ENCODE measurements at regions not wholly inside any gene's neighbourhood (a gene's known extent, or its start where the extent isn't known, plus 50 kb on each side); places are given as distances from the start of the nearest gene placed in this dataset.

- Histone ChIP-seq H3K27ac (no peak overlapping the region), H3K36me3 (no peaks in the 10 kb centered on the region), H3K27me3 (no peaks in the 10 kb centered on the region), H3K4me3 (ENCODE audit: low read depth in 1 of 2, low read length in 1 of 2) (no peak overlapping the region), H3K4me1 (ENCODE audit: control insufficient read depth in 1 of 2, insufficient read depth in 1 of 2, low read depth in 1 of 2, low read length in 1 of 2) (no peaks in the 10 kb centered on the region), H3K9me3 (no peaks in the 10 kb centered on the region)
- no peak for TF ChIP-seq CTCF (IDR thresholded peaks at IDR 0.05)
Measured at GRCh38 chr3:87575550-87575949, 299.2 kb upstream of the POU1F1 start.

- Histone ChIP-seq H3K4me1 (ENCODE audit: control insufficient read depth in 1 of 2, insufficient read depth in 1 of 2, low read depth in 1 of 2, low read length in 1 of 2) (no peaks in the 10 kb centered on the region), H3K9me3 (no peaks in the 10 kb centered on the region), H3K4me3 (ENCODE audit: low read depth in 1 of 2, low read length in 1 of 2) (no peak overlapping the region), H3K36me3 (no peaks in the 10 kb centered on the region), H3K27me3 (no peaks in the 10 kb centered on the region), H3K27ac (no peak overlapping the region)
- no peak for TF ChIP-seq CTCF (IDR thresholded peaks at IDR 0.05)
Measured at GRCh38 chr3:87568331-87568730, 291.9 kb upstream of the POU1F1 start.

GRCh38 chr3:87564438-87564837, 288.1 kb upstream of the POU1F1 start:
- H3K9me3 ChIP-seq = no peaks in the 10 kb centered on the region
- H3K4me1 ChIP-seq (ENCODE audit: control insufficient read depth in 1 of 2, insufficient read depth in 1 of 2, low read depth in 1 of 2, low read length in 1 of 2) = no peaks in the 10 kb centered on the region
- TF ChIP-seq CTCF (IDR thresholded peaks at IDR 0.05) = no peak
- no peak overlapping the region for H3K27ac ChIP-seq
- H3K27me3 ChIP-seq = no peaks in the 10 kb centered on the region
- no peaks in the 10 kb centered on the region for H3K36me3 ChIP-seq
- H3K4me3 ChIP-seq (ENCODE audit: low read depth in 1 of 2, low read length in 1 of 2) = no peak overlapping the region

GRCh38 chr3:87563712-87564111, 287.3 kb upstream of the POU1F1 start:
- no peaks in the 10 kb centered on the region for H3K27me3 ChIP-seq
- no peak for TF ChIP-seq CTCF (IDR thresholded peaks at IDR 0.05)
- no peak overlapping the region for H3K27ac ChIP-seq
- H3K36me3 ChIP-seq = no peaks in the 10 kb centered on the region
- H3K4me3 ChIP-seq (ENCODE audit: low read depth in 1 of 2, low read length in 1 of 2) = no peak overlapping the region
- no peaks in the 10 kb centered on the region for H3K9me3 ChIP-seq
- H3K4me1 ChIP-seq (ENCODE audit: control insufficient read depth in 1 of 2, insufficient read depth in 1 of 2, low read depth in 1 of 2, low read length in 1 of 2) = no peaks in the 10 kb centered on the region

GRCh38 chr3:87558492-87558891, 282.1 kb upstream of the POU1F1 start:
- H3K4me1 ChIP-seq (ENCODE audit: control insufficient read depth in 1 of 2, insufficient read depth in 1 of 2, low read depth in 1 of 2, low read length in 1 of 2) = no peaks in the 10 kb centered on the region
- H3K4me3 ChIP-seq (ENCODE audit: low read depth in 1 of 2, low read length in 1 of 2) = no peak overlapping the region
- no peaks in the 10 kb centered on the region for H3K27me3 ChIP-seq
- no peaks in the 10 kb centered on the region for H3K36me3 ChIP-seq
- no peak for TF ChIP-seq CTCF (IDR thresholded peaks at IDR 0.05)
- no peaks in the 10 kb centered on the region for H3K9me3 ChIP-seq
- H3K27ac ChIP-seq = no peak overlapping the region

- no peak for TF ChIP-seq CTCF (IDR thresholded peaks at IDR 0.05)
- H3K9me3 ChIP-seq = no peaks in the 10 kb centered on the region
- H3K4me1 ChIP-seq (ENCODE audit: control insufficient read depth in 1 of 2, insufficient read depth in 1 of 2, low read depth in 1 of 2, low read length in 1 of 2) = no peaks in the 10 kb centered on the region
- no peak overlapping the region for H3K27ac ChIP-seq
- no peaks in the 10 kb centered on the region for H3K27me3 ChIP-seq
- H3K4me3 ChIP-seq (ENCODE audit: low read depth in 1 of 2, low read length in 1 of 2) = no peak overlapping the region
- no peaks in the 10 kb centered on the region for H3K36me3 ChIP-seq
Measured at GRCh38 chr3:87555290-87555689, 278.9 kb upstream of the POU1F1 start.
